SK-N-SH (cell line): ENCODE measurements at regions not wholly inside any gene's neighbourhood (a gene's known extent, or its start where the extent isn't known, plus 50 kb on each side); places are given as distances from the start of the nearest gene placed in this dataset.

Experiments used
- CTCF ChIP-seq: fragments of 200-600 bp; sonication (generic); IDR thresholded peaks from 2 replicates; pipeline ENCODE4 v1.6.1; 2017; ENCODE audit warnings: antibody characterized with exemption, mild to moderate bottlenecking, moderate library complexity
- MXI1 ChIP-seq: IDR thresholded peaks from 2 replicates; pipeline ENCODE4 v1.6.1; 2012; ENCODE audit warnings: mild to moderate bottlenecking, low read depth, low read length, improper control_type of control experiment
- NFIC ChIP-seq: IDR thresholded peaks from 2 replicates; pipeline ENCODE4 v1.4.0; 2012; ENCODE audit warnings: borderline replicate concordance
- PBX3 ChIP-seq: IDR thresholded peaks from 2 replicates; pipeline ENCODE4; 2012
- REST ChIP-seq: IDR thresholded peaks from 2 replicates; pipeline ENCODE4 v1.6.1; 2012; ENCODE audit warnings: mild to moderate bottlenecking, low read depth, low read length, moderate library complexity
- RFX5 ChIP-seq: IDR thresholded peaks from 2 replicates; pipeline ENCODE4 v1.6.1; 2012; ENCODE audit warnings: mild to moderate bottlenecking, improper control_type of control experiment, low read length
- SMC3 ChIP-seq: IDR thresholded peaks from 2 replicates; pipeline ENCODE4 v1.6.1; 2012; ENCODE audit warnings: low read depth, low read length, improper control_type of control experiment
- TAF1 ChIP-seq: IDR thresholded peaks from 2 replicates; pipeline ENCODE4 v1.6.1; 2012; ENCODE audit warnings: low read depth, mild to moderate bottlenecking, low read length, moderate library complexity, borderline replicate concordance

GRCh38 chr5:39867923-39868322 lies 443.1 kb upstream of the DAB2 start:
- no peak for TF ChIP-seq TAF1
- TF ChIP-seq REST: no peak
- TF ChIP-seq CTCF: no peak
- no peak for TF ChIP-seq MXI1
- TF ChIP-seq RFX5: no peak
- TF ChIP-seq PBX3: no peak
- no peak for TF ChIP-seq SMC3
- TF ChIP-seq NFIC: no peak
